ENCODE measurements at regions not wholly inside any gene's neighbourhood (a gene's known extent, or its start where the extent isn't known, plus 50 kb on each side); places are given as distances from the start of the nearest gene placed in this dataset.

GRCh38 chr5:6183391-6184390, 194.7 kb downstream of the MED10 start:
- no peaks in the 10 kb centered on the region for H3K79me2 ChIP-seq (ENCODE audit: insufficient read depth, low read length)
- no peak for TF ChIP-seq CTCF (conservative IDR thresholded peaks at IDR 0.05)
- H3K9ac ChIP-seq (ENCODE audit: extremely low read depth, insufficient read length, low read length): no peak overlapping the region
- peaks cover 6% of the 10 kb centered on the region for H3K27me3 Mint-ChIP-seq (ENCODE audit: low read depth)
- H2BK5ac ChIP-seq (ENCODE audit: insufficient read length, low read length): no peak overlapping the region
- H3K4ac ChIP-seq (ENCODE audit: low read depth, low read length): no peak overlapping the region
- no peak overlapping the region for H2BK12ac ChIP-seq (ENCODE audit: insufficient read length, low read depth, low read length)
- WGBS (ENCODE audit: extremely low coverage, insufficient read length, low lambda C conversion rate): no CpG with 5 or more reads among the region's 17 CpGs
- no peaks in the 10 kb centered on the region; a peak in 1 of 5 replicates for H3K9me3 Mint-ChIP-seq
- no peaks in the 10 kb centered on the region for H3K79me1 ChIP-seq (ENCODE audit: insufficient read depth, low read depth, low read length, poor library complexity, severe bottlenecking)
- no peaks in the 10 kb centered on the region for H3K36me3 Mint-ChIP-seq (ENCODE audit: insufficient read depth in 1 of 3, low read depth in 3 of 3)
- H2BK120ac ChIP-seq (ENCODE audit: low read depth, low read length, poor library complexity, severe bottlenecking): no peak overlapping the region
- DNase-seq: no peak
- no peak overlapping the region for H2AFZ ChIP-seq (ENCODE audit: low read length)
- H3K27me3 ChIP-seq (ENCODE audit: insufficient read depth, low read length): no peaks in the 10 kb centered on the region
- no peak overlapping the region for H3K56ac ChIP-seq (ENCODE audit: insufficient read length, low read depth, low read length)
- no peaks in the 10 kb centered on the region for H4K20me1 ChIP-seq (ENCODE audit: control insufficient read depth, insufficient read depth, insufficient read length)
- no peak overlapping the region for H3K18ac ChIP-seq (ENCODE audit: insufficient read length, low read depth, low read length)
- no peak overlapping the region for H2BK15ac ChIP-seq (ENCODE audit: low read depth, low read length)
- no peak overlapping the region for H2BK20ac ChIP-seq (ENCODE audit: low read depth, low read length, poor library complexity, severe bottlenecking)
- no peaks in the 10 kb centered on the region for H3K23me2 ChIP-seq (ENCODE audit: insufficient read length, low read depth, low read length, poor library complexity, severe bottlenecking)
- H3K23ac ChIP-seq (ENCODE audit: insufficient read length, low read depth, low read length): no peak overlapping the region
- no peak overlapping the region for H3K4me3 Mint-ChIP-seq
- H3K4me2 ChIP-seq (ENCODE audit: insufficient read depth, insufficient read length, low read length): no peak overlapping the region
- no peak overlapping the region for H3T11ph ChIP-seq (ENCODE audit: low read length)
- H3K27ac Mint-ChIP-seq: no peak overlapping the region
- H2AK5ac ChIP-seq (ENCODE audit: insufficient read length, low read length): no peak overlapping the region
- H4K91ac ChIP-seq (ENCODE audit: insufficient read length, low read depth, low read length): no peak overlapping the region
- peaks cover 5 to 16% of the 10 kb centered on the region in 2 experiments; a peak in 3 of 4 replicates for H3K4me1 Mint-ChIP-seq
- no peak overlapping the region for H3K27ac ChIP-seq (ENCODE audit: insufficient read length, low read depth, low read length)
- H3K9me3 ChIP-seq (ENCODE audit: control insufficient read depth, low read depth, low read length): no peaks in the 10 kb centered on the region
- no peak overlapping the region for H4K5ac ChIP-seq (ENCODE audit: insufficient read length, low read depth, low read length)
- H3K14ac ChIP-seq (ENCODE audit: insufficient read depth, low read length): no peak overlapping the region
- H4K8ac ChIP-seq (replicated peaks; ENCODE audit: insufficient read length, low read depth, low read length): no peak overlapping the region
- H3K4me1 ChIP-seq (ENCODE audit: insufficient read depth, low read length): no peaks in the 10 kb centered on the region
